HG03565 (cell line): ENCODE measurements at regions not wholly inside any gene's neighbourhood (a gene's known extent, or its start where the extent isn't known, plus 50 kb on each side); places are given as distances from the start of the nearest gene placed in this dataset.
"Not testable (repeated sequence)": the region's sequence is repeated elsewhere in the genome, so short reads cannot be mapped to it uniquely, and the experiment has no call there.

Experiments
- ATAC-seq: cut with Tn5 transposase; IDR thresholded peaks from one replicate; pipeline ENCODE4 v1.9.1; 2021; ENCODE audit warnings: mild to moderate bottlenecking, moderate library complexity; ENCODE audit not compliant: unreplicated experiment

DNA sequence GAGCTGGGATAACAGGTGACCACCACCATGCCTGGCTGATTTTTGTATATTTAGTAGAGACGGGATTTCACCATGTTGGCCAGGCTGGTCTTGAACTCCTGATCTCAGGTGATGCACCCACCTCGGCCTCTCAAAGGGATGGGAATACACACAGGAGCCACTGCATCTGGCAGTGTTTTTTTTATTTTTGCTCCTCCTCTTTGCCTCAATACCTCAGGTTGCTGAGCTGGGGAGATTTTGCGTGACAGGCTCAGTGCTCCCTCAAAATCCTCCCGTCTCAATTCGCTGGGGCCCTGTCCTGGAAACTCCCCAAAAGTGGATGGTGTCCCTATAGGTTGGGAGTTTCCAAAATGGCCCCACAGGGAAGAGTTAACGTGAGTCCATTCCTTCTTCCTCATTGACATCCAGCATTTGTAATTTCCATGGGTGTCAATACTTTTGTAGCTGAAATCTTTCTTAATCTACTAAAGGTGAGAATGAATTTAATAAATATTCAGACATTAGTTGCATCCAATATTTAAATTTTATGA lies 71.8 kb downstream of the GGTLC2 start:
- no peak for ATAC-seq

DNA sequence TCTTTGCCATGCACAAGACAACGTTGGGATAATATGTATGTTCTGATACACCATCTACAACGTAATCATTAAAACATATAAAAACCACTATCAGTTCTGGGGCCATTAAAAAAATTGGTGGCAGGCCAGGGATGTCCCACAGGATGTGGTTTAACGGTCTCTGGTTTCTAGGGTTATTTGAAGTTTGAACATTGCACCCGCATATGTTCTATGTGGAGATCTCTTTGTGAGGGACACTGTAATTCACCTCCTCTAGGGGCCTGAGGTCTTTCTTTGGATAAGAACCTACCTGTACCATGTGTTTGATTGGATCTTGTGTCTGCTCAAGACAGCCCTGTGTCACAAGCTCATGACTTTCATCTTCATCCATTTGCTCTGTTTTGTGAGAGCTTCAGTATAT lies 73.2 kb downstream of the GGTLC2 start:
- no peak for ATAC-seq

DNA sequence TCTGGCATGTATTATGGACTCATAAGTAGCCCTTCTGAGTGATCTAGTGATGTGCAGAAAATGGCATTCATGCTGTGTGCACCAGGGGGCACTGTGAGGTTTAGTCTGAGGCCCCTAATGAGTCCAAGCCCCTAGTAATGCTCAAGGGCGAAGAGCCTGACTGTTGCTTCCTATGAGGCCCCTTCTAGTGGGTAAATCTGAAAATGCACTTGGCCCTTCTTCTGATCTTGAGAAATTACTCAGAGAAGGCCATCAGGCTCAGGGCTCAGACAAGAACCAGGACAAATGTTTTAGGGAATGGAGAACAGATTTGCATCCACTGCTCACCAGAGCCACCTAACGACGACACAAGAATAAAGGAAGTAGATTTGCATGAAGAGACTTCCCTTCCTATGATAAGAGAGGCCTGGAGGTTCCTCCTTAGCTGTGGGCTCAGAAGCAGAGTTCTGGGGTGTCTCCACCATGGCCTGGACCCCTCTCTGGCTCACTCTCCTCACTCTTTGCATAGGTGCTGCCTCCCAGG lies 75.8 kb downstream of the GGTLC2 start:
- no peak for ATAC-seq

DNA sequence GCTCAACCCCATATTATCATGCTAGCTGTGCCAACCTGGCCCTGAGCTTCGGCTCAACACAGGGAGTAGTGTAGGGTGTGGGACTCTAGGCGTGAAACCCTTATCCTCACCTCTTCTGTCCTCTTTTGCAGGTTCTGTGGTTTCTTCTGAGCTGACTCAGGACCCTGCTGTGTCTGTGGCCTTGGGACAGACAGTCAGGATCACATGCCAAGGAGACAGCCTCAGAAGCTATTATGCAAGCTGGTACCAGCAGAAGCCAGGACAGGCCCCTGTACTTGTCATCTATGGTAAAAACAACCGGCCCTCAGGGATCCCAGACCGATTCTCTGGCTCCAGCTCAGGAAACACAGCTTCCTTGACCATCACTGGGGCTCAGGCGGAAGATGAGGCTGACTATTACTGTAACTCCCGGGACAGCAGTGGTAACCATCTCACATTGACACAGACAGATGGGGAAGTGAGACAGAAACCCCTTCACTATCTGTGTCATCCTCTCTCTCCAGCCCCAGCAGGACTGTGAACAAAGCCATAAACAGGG lies 76.4 kb downstream of the GGTLC2 start:
- no peak for ATAC-seq

DNA sequence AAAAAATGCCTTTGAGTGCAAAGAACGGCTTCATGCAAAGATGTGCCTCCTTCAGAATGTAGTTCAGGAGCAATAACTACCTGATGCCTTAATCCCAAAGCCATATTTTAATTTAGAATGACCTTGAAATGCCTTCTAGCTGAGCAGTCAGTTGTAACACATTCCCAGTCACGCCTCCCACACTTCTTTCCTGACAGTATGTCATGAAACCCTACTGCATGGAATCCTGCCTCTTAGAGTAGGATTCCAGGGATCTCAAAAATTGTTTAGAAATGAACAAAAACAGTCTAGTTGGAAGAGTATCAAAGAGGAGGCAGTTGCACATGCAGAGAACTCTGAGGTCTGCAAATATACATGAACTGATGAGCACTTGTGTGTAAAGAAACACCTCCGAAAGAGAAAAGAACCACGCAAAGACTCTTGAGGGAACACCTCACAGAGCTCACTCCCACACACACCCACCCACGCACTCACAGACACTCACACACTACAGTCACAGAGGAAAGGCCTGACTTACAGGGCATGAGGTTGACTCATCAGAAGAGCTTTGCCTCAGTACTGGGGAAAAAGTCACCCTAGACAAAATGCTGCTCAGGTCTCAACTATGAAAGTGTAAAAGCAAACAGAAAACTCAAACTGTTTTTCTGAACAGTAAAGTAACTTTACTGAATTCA lies 77.4 kb downstream of the GGTLC2 start:
- ATAC-seq: peak; percentile 70

DNA sequence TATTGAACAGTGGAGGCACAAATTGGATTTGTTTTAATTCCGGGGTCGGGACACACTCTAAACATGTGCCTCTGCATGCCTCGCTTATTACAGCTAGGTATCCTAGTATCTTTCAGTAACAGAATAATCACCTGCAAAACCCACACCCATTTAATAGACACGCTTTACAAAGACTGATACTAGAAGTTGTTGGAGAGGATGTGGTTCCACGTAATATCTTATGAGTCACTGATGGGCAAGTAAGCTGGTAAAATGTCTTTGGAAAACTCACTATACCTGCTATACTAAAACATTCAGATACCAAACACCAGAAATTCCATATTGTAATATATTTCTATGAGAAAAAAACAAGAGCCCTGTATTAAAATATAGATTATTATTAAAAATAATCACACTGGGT lies 84.0 kb downstream of the GGTLC2 start:
- ATAC-seq: no peak

DNA sequence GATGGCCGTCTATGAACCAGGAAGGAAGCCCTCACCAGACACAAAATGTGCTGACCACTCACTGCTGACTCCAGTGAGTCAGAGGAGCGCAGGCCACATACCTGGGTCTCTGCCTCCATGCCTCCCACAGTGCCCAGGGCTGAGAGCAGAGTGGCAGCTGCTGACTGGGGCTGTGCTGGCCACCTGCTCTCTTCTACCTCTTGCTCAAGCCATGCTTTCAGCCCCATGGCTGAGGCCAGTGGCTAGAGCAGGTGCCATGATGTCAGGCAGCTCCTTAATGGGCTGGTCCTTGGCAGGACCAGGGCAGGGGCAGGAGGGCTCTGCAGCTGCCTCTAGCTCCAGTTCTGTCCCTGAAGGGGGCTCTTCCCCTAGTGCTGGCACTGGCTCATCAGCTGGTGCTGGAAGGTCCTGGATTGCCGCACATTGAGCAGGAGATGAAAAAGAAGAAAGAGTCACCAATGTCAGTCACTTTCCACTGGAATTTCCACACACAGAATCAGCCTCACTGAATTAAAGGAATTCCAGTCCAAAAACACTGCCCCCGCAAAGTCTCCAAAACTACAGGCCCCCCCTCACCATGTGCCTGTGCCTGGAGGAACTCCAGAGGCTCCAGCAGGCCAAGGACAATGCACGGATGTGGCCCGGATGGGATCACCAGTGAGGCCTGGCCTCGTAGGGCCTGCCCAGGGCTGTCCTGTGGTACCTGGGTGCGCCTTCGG lies 86.4 kb downstream of the GGTLC2 start:
- ATAC-seq: no peak

DNA sequence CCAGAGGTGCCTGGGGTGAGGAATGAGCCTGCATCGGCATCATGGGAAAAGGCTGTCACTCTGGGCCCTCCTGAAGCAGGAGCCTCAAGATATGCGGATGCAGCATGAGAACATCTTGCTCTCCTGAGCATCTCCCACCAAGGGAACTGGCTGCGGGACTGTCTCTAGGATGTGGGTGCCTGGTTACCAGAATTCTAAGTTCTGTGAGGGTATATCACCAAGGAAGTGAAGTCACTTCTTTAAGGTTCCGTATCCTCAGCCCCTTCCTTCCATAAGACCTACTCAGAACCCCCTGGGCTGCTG lies 86.9 kb downstream of the GGTLC2 start:
- ATAC-seq: no peak

DNA sequence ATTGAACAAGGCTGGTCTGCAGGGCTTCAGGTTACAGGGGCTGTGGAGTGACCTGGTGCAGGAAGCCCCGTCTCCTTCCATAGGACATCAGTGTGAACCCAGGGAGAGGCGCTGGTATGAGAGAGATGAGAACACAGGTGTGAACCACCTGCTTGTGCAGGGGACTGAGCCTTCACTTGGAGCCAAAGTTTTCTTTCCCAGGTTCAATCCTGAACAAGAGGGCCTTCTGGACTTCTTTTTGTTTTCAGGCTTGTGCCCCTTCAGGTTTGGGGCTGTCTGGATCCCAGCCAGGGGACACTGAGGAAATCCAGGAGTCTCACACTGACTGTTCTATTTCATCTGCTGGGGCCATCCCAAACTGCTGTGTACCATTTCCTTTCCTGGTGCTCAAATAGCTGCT lies 88.6 kb downstream of the GGTLC2 start:
- ATAC-seq: not testable (repeated sequence)

DNA sequence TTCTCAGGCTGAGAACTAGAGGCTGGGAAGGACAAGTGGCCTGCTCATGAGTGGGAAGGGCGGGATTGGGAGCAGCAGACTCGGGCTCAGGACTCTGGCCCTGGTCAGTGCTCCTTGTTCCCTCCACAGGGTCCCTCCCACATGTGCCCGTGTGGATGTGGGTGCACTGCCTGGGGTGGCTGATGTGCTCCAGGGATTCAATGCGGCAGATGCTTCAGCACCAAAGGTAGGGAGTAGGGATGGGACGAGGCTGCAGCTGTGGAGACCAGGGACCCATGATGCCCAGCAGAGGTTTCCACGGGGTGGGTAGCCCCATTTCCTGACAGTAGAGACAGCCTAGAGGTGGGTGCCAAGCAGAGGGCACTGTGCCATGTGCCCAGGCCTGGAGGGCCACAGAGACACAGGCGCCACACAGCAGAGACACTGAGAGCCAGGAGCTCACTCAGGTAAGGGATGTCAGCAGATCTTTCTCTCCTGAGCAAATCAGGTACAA lies 89.5 kb downstream of the GGTLC2 start:
- no peak for ATAC-seq

DNA sequence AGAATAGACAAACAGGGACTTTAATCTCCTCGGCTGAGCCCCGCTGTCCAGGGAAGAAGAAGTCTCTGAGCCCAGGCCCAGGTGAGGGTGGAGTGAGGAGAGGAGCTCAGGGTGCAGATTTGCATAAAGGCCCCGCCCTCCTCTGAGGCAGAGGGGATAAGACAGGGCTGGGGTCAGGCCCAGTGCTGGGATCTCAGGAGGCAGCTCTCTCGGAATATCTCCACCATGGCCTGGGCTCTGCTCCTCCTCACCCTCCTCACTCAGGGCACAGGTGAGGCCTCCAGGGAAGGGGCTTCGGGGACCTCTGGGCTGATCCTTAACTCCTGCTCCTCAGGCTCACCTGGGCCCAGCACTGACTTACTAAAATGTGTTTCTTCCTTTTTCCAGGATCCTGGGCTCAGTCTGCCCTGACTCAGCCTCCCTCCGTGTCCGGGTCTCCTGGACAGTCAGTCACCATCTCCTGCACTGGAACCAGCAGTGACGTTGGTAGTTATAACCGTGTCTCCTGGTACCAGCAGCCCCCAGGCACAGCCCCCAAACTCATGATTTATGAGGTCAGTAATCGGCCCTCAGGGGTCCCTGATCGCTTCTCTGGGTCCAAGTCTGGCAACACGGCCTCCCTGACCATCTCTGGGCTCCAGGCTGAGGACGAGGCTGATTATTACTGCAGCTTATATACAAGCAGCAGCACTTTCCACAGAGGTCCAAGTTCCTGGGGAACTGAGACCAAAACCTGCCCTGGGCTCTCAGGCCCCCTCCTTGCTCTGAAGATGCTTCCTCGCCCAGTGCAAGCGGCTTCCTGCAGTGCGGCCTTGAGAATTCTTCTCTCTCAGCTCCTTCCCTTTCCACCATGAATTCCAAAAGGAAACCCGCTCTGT lies 90.2 kb downstream of the GGTLC2 start:
- ATAC-seq: not testable (repeated sequence)

DNA sequence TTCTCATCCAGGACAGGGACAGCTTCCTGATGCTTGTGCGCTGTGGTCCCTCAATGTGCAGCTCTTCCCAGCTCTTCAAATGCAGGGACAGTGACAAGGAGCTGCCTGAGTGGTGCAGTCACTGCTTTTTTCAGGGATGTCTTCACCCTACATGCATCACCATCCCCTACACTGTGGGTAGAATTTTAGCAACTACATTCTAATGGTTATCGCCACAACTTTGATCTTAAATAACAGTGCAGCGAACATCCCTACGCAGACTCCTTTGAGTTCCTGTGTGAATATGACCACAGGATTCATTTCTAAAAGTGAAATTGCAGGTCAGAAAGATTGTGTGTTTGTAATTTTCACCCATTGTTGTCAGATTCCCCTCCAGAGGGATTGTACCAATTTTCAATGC lies 90.9 kb downstream of the GGTLC2 start:
- ATAC-seq: not testable (repeated sequence)

DNA sequence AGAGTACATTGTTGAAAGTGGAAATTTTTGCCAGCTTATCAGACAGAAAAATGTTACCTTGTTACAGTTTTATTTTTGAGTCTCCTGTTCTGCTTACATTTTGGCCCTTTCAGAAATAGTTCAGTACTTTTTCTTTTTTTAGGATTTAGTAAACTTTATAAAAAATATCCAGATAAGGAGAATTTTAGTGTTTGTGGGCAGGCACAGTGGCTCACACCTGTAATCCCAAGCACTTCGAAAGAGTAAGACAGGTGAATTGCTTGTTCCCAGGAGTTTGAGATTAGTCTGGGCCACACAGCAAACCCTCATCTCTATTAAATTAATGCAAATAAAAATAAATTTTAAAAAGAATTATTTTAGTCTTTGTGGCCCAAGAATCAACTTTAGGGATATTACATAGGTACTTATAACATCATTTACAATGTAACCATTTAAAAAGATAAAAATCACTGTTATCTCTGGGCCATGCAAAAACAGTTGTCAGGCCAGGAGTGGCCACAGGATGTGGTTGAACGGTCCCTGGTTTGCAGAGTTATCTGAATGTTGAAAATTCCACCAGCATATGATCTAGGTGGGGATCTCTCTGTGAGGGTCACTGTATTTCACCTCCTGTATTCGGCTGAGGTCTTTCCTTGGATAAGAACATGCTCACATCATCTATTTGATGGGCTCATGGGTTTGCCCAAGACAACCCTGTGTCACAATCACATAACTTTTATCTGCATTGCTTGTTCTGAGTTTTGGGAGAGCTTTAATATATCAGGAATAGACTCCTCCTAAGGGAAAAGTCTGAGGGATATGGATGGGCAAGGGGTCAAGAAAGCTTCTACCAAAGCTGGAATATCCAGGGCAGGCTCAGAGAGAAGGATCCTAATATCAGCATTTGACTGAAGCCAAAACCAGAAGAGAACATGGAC lies 91.5 kb downstream of the GGTLC2 start:
- no peak for ATAC-seq

DNA sequence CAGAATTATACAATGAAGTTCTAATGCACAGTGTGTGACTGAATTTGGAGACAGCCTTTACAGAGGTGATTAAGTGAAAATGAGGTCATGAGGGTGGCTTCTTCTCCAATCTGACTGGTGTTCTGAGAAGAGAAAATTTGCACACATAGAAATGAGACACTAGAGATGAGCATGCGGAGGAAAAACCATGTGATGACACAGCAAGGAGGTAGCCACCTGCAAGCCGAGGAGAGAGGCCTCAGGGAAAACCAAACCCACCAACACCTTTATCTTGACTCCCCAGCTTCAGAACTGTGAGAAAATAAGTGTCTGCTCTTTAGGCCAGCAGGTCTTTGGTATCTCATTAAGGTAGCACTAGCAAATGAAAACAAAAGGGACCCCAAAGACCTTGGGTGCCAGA lies 93.2 kb downstream of the GGTLC2 start:
- ATAC-seq: no peak

DNA sequence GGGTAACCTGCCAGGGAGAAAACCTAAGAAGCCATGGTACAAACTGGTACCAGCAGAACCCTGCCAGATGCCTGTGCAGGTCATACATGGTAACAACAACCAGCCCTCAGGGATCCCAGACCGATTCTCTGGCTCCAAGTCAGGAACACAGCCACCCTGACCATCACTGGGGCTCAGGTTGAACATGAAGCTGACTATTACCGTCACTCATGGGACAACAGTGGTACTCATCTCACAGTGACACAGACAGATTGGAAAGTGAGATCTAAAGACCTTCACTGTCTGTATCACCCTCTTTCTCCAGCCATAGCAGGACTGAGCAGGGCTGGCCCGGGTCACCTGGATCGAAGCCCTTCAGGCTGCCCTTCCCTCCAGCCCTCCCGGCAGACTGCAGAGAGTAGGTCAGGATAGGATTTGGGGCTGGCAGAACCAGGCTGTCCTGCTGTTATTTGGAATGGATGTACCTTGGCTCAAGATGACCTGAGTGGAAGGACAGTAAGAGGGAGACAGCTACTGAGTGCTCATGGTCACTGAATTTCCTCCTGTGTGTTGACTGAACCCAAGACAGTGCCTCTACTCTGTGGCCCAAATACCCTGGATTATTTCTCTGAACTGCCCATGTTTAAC lies 94.7 kb downstream of the GGTLC2 start:
- no peak for ATAC-seq

DNA sequence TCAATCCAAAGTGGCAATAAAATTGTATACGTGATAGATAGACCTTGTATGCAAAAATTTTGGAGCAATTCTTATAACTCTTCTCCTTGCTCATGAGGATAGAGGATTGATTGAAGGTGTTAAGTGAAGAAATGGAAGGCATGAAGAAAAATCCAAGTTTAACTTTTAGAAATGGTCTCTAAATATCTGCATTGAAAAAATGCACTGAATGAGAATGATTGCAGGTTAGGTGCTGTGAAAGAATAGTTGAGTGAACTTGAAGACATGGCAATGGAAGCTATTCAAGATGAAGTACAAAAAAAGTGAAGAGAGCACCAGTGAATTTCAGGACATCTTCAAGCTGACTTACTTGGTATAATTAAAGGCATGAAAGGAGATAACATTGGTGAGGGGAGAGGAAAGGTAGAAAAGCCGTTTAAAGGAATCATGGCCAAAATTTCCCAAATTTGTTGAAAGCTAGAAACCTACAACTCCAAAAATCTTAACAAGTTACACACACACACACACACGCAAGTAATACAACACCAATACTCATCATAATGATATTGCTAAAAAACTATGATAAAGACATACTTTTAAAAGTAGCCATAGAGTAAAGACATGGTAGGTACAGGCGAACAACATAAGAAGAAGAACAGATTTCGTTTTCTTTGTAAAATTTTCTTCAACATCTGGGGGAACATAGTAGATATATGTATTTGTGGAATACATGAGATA lies 96.3 kb downstream of the GGTLC2 start:
- no peak for ATAC-seq

DNA sequence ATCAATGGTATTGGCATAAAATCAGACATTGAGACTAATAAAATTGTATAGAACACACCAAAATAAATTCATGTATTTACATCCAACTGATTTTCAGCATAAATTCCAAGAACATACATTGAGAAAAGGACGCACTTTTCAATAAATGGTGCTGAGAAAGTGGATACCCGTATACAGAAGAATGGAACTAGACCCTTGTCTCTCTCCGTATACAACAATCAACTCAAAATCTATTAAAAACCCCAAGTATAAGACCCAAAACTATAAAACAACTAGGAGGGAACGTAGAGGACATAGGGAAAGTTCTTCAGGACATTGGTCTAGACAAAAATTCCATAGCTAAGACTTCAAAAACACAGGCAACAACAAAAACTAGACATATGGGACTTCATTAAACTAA lies 97.4 kb downstream of the GGTLC2 start:
- no peak for ATAC-seq

DNA sequence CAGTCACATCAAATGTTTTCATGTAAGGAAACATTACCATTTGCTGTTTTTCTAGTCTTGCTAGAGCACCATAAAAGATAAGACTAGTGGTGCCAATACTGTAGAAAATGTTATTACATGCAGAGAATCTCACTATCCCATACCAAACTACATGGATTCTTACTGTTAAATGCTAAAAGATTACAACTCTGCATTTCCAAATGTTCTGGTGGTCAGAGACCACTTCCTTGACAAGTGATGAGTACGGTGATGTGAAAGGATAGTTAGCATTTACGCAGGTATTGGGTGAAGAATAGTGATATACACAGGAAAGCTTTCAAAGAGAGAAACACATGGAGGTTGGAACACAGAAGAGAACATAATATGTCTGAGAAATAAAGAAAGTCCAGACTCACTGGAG lies 98.2 kb downstream of the GGTLC2 start:
- ATAC-seq: no peak
